ENCODE measurements at regions not wholly inside any gene's neighbourhood (a gene's known extent, or its start where the extent isn't known, plus 50 kb on each side); places are given as distances from the start of the nearest gene placed in this dataset.
A peak's percentile ranks its signal among the peaks of the same experiment; 100 is the strongest.

GRCh38 chr2:126748188-126748760, 92.3 kb downstream of the GYPC start:
- Mint-ChIP-seq H3K27ac (no peak overlapping the region), H3K9me3 (ENCODE audit: low read depth) (no peaks in the 10 kb centered on the region), H3K36me3 (no peaks in the 10 kb centered on the region), H3K4me3 (no peak overlapping the region), H3K4me1 (ENCODE audit: low read depth) (peaks cover 8% of the 10 kb centered on the region), H3K27me3 (no peaks in the 10 kb centered on the region)

- no peaks in the 10 kb centered on the region for H3K36me3 Mint-ChIP-seq
- H3K27ac Mint-ChIP-seq = no peak overlapping the region
- H3K4me1 Mint-ChIP-seq (ENCODE audit: low read depth) = peaks cover 9% of the 10 kb centered on the region
- no peak overlapping the region for H3K4me3 Mint-ChIP-seq
- H3K27me3 Mint-ChIP-seq = no peaks in the 10 kb centered on the region
- no peaks in the 10 kb centered on the region for H3K9me3 Mint-ChIP-seq (ENCODE audit: low read depth)
Measured at GRCh38 chr2:126748929-126749518, 93.1 kb downstream of the GYPC start.

- H3K4me3 Mint-ChIP-seq = no peak overlapping the region
- no peak overlapping the region for H3K27ac Mint-ChIP-seq
- peaks cover 13% of the 10 kb centered on the region for H3K4me1 Mint-ChIP-seq (ENCODE audit: low read depth)
- no peaks in the 10 kb centered on the region for H3K27me3 Mint-ChIP-seq
- H3K36me3 Mint-ChIP-seq = no peaks in the 10 kb centered on the region
- no peaks in the 10 kb centered on the region for H3K9me3 Mint-ChIP-seq (ENCODE audit: low read depth)
Measured at GRCh38 chr2:126749537-126749936, 93.6 kb downstream of the GYPC start.

GRCh38 chr2:126750506-126750905, 94.5 kb downstream of the GYPC start:
- Mint-ChIP-seq H3K27ac (no peak overlapping the region), H3K4me3 (no peak overlapping the region), H3K9me3 (ENCODE audit: low read depth) (no peaks in the 10 kb centered on the region), H3K4me1 (ENCODE audit: low read depth) (peaks cover 20% of the 10 kb centered on the region), H3K36me3 (no peaks in the 10 kb centered on the region), H3K27me3 (no peaks in the 10 kb centered on the region)

- Mint-ChIP-seq H3K27ac (no peak overlapping the region), H3K4me1 (ENCODE audit: low read depth) (peaks cover 20% of the 10 kb centered on the region), H3K27me3 (no peaks in the 10 kb centered on the region), H3K4me3 (no peak overlapping the region), H3K36me3 (no peaks in the 10 kb centered on the region), H3K9me3 (ENCODE audit: low read depth) (peaks cover 5% of the 10 kb centered on the region)
Measured at GRCh38 chr2:126751477-126751876, 95.5 kb downstream of the GYPC start.

GRCh38 chr2:126752876-126753275, 96.9 kb downstream of the GYPC start:
- no peak overlapping the region for H3K27ac Mint-ChIP-seq

GRCh38 chr2:126753501-126754212, 97.7 kb downstream of the GYPC start:
- no peak overlapping the region for H3K4me3 Mint-ChIP-seq
- H3K27me3 Mint-ChIP-seq = no peaks in the 10 kb centered on the region
- no peaks in the 10 kb centered on the region for H3K36me3 Mint-ChIP-seq
- no peak overlapping the region for H3K27ac Mint-ChIP-seq
- peaks cover 20% of the 10 kb centered on the region for H3K4me1 Mint-ChIP-seq (ENCODE audit: low read depth)
- H3K9me3 Mint-ChIP-seq (ENCODE audit: low read depth) = peaks cover 5% of the 10 kb centered on the region

More at GRCh38 chr2:126752876-126753275, 96.9 kb downstream of the GYPC start:
- H3K36me3 Mint-ChIP-seq = no peaks in the 10 kb centered on the region
- peaks cover 20% of the 10 kb centered on the region for H3K4me1 Mint-ChIP-seq (ENCODE audit: low read depth)
- H3K9me3 Mint-ChIP-seq (ENCODE audit: low read depth) = peaks cover 5% of the 10 kb centered on the region
- H3K4me3 Mint-ChIP-seq = no peak overlapping the region
- no peaks in the 10 kb centered on the region for H3K27me3 Mint-ChIP-seq

GRCh38 chr2:126754240-126755004, 98.5 kb downstream of the GYPC start:
- Mint-ChIP-seq H3K27me3 (no peaks in the 10 kb centered on the region), H3K27ac (no peak overlapping the region), H3K4me3 (no peak overlapping the region), H3K4me1 (ENCODE audit: low read depth) (peaks cover 22% of the 10 kb centered on the region), H3K36me3 (no peaks in the 10 kb centered on the region), H3K9me3 (ENCODE audit: low read depth) (peaks cover 5% of the 10 kb centered on the region)

GRCh38 chr2:126756125-126756524, 100.2 kb downstream of the GYPC start:
- H3K36me3 Mint-ChIP-seq = no peaks in the 10 kb centered on the region
- peaks cover 34% of the 10 kb centered on the region for H3K4me1 Mint-ChIP-seq (ENCODE audit: low read depth)
- H3K4me3 Mint-ChIP-seq = no peak overlapping the region
- H3K9me3 Mint-ChIP-seq (ENCODE audit: low read depth) = peaks cover 5% of the 10 kb centered on the region
- H3K27ac Mint-ChIP-seq = peak overlapping the region; percentile 11
- no peaks in the 10 kb centered on the region for H3K27me3 Mint-ChIP-seq

GRCh38 chr2:126761256-126761980, 105.5 kb downstream of the GYPC start:
- Mint-ChIP-seq H3K4me1 (ENCODE audit: low read depth) (peaks cover 66% of the 10 kb centered on the region), H3K4me3 (no peak overlapping the region), H3K27ac (peak overlapping the region; percentile 80), H3K9me3 (ENCODE audit: low read depth) (peaks cover under 1% of the 10 kb centered on the region), H3K27me3 (no peaks in the 10 kb centered on the region), H3K36me3 (no peaks in the 10 kb centered on the region)

GRCh38 chr2:126761981-126762878, 106.3 kb downstream of the GYPC start:
- Mint-ChIP-seq H3K27me3 (no peaks in the 10 kb centered on the region), H3K4me1 (ENCODE audit: low read depth) (peaks cover 72% of the 10 kb centered on the region), H3K4me3 (peak overlapping the region; percentile 61), H3K9me3 (ENCODE audit: low read depth) (no peaks in the 10 kb centered on the region), H3K27ac (peak overlapping the region; percentile 80), H3K36me3 (no peaks in the 10 kb centered on the region)

GRCh38 chr2:126764686-126765265, 108.8 kb downstream of the GYPC start:
- no peak overlapping the region for H3K4me3 Mint-ChIP-seq
- no peaks in the 10 kb centered on the region for H3K9me3 Mint-ChIP-seq (ENCODE audit: low read depth)
- no peaks in the 10 kb centered on the region for H3K36me3 Mint-ChIP-seq
- peaks cover 78% of the 10 kb centered on the region for H3K4me1 Mint-ChIP-seq (ENCODE audit: low read depth)
- no peak overlapping the region for H3K27ac Mint-ChIP-seq
- H3K27me3 Mint-ChIP-seq = no peaks in the 10 kb centered on the region

GRCh38 chr2:126765395-126765794, 109.4 kb downstream of the GYPC start:
- Mint-ChIP-seq H3K36me3 (peaks cover 2% of the 10 kb centered on the region), H3K4me1 (ENCODE audit: low read depth) (peaks cover 78% of the 10 kb centered on the region), H3K4me3 (no peak overlapping the region), H3K27me3 (no peaks in the 10 kb centered on the region), H3K9me3 (ENCODE audit: low read depth) (no peaks in the 10 kb centered on the region), H3K27ac (no peak overlapping the region)
